ENCODE measurements at regions not wholly inside any gene's neighbourhood (a gene's known extent, or its start where the extent isn't known, plus 50 kb on each side); places are given as distances from the start of the nearest gene placed in this dataset.

DNA sequence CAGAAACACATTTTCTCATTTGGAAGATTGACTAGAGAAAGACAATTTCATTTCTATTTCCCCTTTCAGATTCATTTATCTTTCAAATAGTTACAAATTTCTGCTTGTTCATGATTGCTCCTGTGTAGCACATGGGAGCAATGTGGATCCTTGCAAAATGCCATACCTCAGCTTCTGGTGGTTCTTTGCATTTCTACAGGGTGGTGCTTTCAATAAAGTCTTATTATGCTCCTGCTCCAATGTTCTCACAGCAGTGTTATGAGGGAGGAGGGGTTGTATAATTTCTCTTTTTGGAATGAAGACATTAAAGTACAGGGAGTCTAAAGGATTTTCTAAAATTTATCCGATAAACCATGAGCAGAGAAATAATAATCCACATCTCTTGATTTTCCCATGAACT, 280.1 kb upstream of the ATP10A start:
- no peak overlapping the region for H3K4me3 ChIP-seq (ENCODE audit: low read depth, low read length)
- H3K27me3 ChIP-seq (ENCODE audit: control insufficient read depth, insufficient read depth, low read length), result no peaks in the 10 kb centered on the region
- H3K9me3 ChIP-seq (ENCODE audit: control insufficient read depth, insufficient read depth, low read length), result no peaks in the 10 kb centered on the region
- no peak overlapping the region for H3K27ac ChIP-seq (ENCODE audit: low read depth, low read length)
- no peak for TF ChIP-seq CTCF (IDR thresholded peaks at IDR 0.05; ENCODE audit: low read depth, low read length)
- ChIA-PET POLR2A (no interaction called here), CTCF (no interaction called here)
- no peak for DNase-seq (ENCODE audit: low read depth, low spot score)

DNA sequence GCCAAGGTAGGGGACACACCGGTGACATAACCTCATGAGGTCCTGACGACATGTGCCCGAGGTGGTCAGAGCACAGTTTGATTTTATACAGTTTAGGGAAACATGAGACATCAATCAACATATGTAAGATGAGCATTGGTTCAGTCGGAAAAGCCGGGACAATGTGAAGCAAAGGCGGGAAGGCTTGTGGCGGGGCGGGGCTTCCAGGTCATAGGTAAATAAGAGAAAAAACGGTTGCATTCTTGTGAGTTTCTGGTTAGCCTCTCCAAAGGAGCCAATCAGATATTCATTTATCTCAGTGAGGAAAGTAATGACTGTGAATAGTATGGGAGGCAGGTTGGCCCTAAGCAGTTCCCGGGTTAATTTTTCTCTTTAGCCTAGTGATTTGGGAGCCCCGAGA, 271.7 kb upstream of the ATP10A start:
- DNase-seq (ENCODE audit: low read depth, low spot score), result no peak
- H3K9me3 ChIP-seq (ENCODE audit: control insufficient read depth, insufficient read depth, low read length), result no peaks in the 10 kb centered on the region
- H3K4me3 ChIP-seq (ENCODE audit: low read depth, low read length), result no peak overlapping the region
- CTCF ChIA-PET, result no interaction called here
- H3K27ac ChIP-seq (ENCODE audit: low read depth, low read length), result no peak overlapping the region
- POLR2A ChIA-PET, result no interaction called here
- H3K27me3 ChIP-seq (ENCODE audit: control insufficient read depth, insufficient read depth, low read length), result no peaks in the 10 kb centered on the region
- no peak for TF ChIP-seq CTCF (IDR thresholded peaks at IDR 0.05; ENCODE audit: low read depth, low read length)

DNA sequence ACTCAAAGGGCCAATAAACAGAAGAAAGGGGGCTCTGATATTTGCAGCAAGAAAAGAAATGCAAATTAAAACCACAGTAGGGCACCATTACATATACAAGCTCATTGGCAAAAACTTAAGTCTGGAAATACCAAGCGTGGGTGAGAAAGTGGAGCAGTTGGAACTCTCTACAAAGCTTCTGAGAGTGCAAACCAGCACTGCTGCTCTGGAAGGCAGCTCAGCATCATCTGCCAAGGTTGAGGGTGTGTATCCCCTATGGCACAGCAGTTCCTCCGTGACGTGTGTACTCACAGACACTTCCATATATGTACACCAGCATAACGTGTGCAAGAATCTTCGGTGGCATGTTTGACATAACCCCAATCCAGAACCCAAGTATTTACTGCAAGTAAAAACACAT, 271.0 kb upstream of the ATP10A start:
- ChIA-PET POLR2A (no interaction called here), CTCF (no interaction called here)
- H3K9me3 ChIP-seq (ENCODE audit: control insufficient read depth, insufficient read depth, low read length), result no peaks in the 10 kb centered on the region
- no peak overlapping the region for H3K4me3 ChIP-seq (ENCODE audit: low read depth, low read length)
- no peak for TF ChIP-seq CTCF (IDR thresholded peaks at IDR 0.05; ENCODE audit: low read depth, low read length)
- no peaks in the 10 kb centered on the region for H3K27me3 ChIP-seq (ENCODE audit: control insufficient read depth, insufficient read depth, low read length)
- no peak overlapping the region for H3K27ac ChIP-seq (ENCODE audit: low read depth, low read length)
- no peak for DNase-seq (ENCODE audit: low read depth, low spot score)

DNA sequence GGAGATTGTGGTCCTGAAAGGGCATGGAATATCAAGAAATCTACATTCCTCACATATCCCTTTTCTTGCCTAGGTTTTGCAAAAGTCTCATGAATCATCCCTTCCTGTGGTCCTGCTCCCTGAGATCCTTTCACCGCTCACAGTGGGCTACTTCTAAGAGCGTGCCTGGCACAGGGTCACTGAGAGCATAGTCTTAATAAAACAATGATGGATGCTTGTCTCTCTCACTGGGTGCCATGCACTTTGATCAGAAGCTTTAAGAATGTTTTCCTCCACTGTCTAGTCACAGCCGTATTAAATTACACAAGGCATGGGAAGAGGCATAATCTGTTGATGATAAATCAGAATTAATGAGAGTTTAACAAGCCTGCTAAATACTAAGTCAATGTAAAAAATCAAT, 269.7 kb upstream of the ATP10A start:
- no peaks in the 10 kb centered on the region for H3K9me3 ChIP-seq (ENCODE audit: control insufficient read depth, insufficient read depth, low read length)
- H3K4me3 ChIP-seq (ENCODE audit: low read depth, low read length), result no peak overlapping the region
- CTCF ChIA-PET, result no interaction called here
- POLR2A ChIA-PET, result no interaction called here
- no peaks in the 10 kb centered on the region for H3K27me3 ChIP-seq (ENCODE audit: control insufficient read depth, insufficient read depth, low read length)
- no peak overlapping the region for H3K27ac ChIP-seq (ENCODE audit: low read depth, low read length)
- no peak for TF ChIP-seq CTCF (IDR thresholded peaks at IDR 0.05; ENCODE audit: low read depth, low read length)
- no peak for DNase-seq (ENCODE audit: low read depth, low spot score)

GRCh38 chr15:26129852-26130251, 266.7 kb upstream of the ATP10A start:
- Histone ChIP-seq H3K27me3 (ENCODE audit: control insufficient read depth, insufficient read depth, low read length) (no peaks in the 10 kb centered on the region), H3K4me3 (ENCODE audit: low read depth, low read length) (no peak overlapping the region), H3K27ac (ENCODE audit: low read depth, low read length) (no peak overlapping the region), H3K9me3 (ENCODE audit: control insufficient read depth, insufficient read depth, low read length) (no peaks in the 10 kb centered on the region)
- ChIA-PET POLR2A (no interaction called here), CTCF (no interaction called here)
- DNase-seq (ENCODE audit: low read depth, low spot score), result no peak
- TF ChIP-seq CTCF (IDR thresholded peaks at IDR 0.05; ENCODE audit: low read depth, low read length), result no peak
